ENCODE measurements at regions not wholly inside any gene's neighbourhood (a gene's known extent, or its start where the extent isn't known, plus 50 kb on each side); places are given as distances from the start of the nearest gene placed in this dataset.

GRCh38 chr6:90870561-90870960, 283.7 kb upstream of the MAP3K7 start:
- TF ChIP-seq CTCF (IDR thresholded peaks at IDR 0.05; ENCODE audit: low read depth, low read length) (no peak), EZH2phosphoT487 (IDR thresholded peaks at IDR 0.05; ENCODE audit: low read depth) (no peak)

Measured in OCI-LY3 (cell line).